ENCODE measurements at regions not wholly inside any gene's neighbourhood (a gene's known extent, or its start where the extent isn't known, plus 50 kb on each side); places are given as distances from the start of the nearest gene placed in this dataset.

DNA sequence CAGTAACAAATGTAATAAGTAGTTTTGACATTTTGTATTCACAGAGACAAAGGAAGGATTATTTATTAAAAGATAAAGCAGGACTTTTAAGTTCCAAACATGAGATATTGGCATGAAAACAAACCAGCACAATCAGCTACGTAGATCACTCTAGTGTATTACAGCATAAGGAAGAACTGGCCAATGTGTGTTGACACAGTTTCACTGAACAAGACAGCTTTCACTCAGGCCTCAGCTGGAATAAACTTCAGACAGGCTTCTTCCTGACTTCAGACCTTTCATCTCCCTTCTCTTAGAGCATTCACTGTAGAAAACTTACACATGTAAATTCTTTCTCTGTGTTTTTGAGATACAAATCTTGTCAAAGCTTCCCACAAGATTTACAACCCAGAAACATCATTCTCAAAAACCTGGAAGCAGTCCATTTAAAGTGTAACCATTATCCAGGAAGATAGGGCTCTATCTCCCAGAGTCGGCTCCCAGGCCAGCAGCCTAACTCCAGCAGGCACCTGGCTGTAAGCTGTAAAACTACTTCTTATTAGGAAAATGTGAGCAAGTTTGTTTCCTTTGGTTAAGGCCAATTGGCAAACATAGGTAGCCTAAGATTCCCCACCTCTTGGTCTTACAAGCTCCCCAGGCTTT lies 768.3 kb upstream of the CDH7 start:
- TF ChIP-seq, protein P1, sequence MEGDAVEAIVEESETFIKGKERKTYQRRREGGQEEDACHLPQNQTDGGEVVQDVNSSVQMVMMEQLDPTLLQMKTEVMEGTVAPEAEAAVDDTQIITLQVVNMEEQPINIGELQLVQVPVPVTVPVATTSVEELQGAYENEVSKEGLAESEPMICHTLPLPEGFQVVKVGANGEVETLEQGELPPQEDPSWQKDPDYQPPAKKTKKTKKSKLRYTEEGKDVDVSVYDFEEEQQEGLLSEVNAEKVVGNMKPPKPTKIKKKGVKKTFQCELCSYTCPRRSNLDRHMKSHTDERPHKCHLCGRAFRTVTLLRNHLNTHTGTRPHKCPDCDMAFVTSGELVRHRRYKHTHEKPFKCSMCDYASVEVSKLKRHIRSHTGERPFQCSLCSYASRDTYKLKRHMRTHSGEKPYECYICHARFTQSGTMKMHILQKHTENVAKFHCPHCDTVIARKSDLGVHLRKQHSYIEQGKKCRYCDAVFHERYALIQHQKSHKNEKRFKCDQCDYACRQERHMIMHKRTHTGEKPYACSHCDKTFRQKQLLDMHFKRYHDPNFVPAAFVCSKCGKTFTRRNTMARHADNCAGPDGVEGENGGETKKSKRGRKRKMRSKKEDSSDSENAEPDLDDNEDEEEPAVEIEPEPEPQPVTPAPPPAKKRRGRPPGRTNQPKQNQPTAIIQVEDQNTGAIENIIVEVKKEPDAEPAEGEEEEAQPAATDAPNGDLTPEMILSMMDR (IDR thresholded peaks at IDR 0.05): no peak
- TF ChIP-seq ZFX (IDR thresholded peaks at IDR 0.05; ENCODE audit: borderline replicate concordance): no peak

All from 22Rv1 (cell line).